ENCODE measurements at regions not wholly inside any gene's neighbourhood (a gene's known extent, or its start where the extent isn't known, plus 50 kb on each side); places are given as distances from the start of the nearest gene placed in this dataset.

DNA sequence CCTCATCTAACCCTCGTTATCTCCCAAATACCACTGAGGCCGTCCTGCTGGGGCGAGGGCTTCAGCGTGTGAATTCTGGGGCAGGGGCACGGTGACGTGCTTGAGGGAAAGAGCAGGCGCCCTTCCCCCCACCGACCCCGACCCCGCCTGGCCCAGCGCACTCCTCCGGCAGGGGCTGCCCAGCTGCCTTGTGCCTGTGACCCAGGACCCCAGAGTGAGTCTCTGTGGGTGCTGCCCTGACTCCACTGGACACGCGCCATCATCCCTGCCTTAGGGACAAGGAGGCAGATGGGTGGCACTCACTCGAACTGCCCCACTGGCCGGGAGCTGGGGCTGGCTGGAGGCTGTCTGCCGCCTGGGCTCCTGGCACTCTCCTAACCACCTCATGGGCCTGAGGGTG lies 136.2 kb upstream of the LPCAT1 start:
- peaks cover 0 to 17% (median 4%) of the 10 kb centered on the region in 4 experiments for H3K27me3 ChIP-seq (replicated peaks in 1 of 4; ENCODE audit: control extremely low read depth in 1 of 4, control insufficient read depth in 3 of 4, insufficient read depth in 4 of 4, low read length in 3 of 4)
- 73% methylated on average over 17 of the region's 17 CpGs for WGBS (ENCODE audit: insufficient coverage)
- no peak overlapping the region for H3K27ac Mint-ChIP-seq
- peaks cover 0 to 3% (median 0%) of the 10 kb centered on the region in 3 donors for H3K9me3 ChIP-seq (ENCODE audit: control extremely low read depth in 1 of 3, control insufficient read depth in 2 of 3, insufficient read depth in 1 of 3, low read length in 2 of 3)
- no peak overlapping the region for H3K9ac ChIP-seq (ENCODE audit: low read length)
- ChIA-PET POLR2A (no interaction called here), CTCF (no interaction called here)
- no peak overlapping the region for H2AFZ ChIP-seq (ENCODE audit: insufficient read depth, low read depth, low read length, poor library complexity, severe bottlenecking)
- DNase-seq (no peak), ATAC-seq (ENCODE audit: low read depth) (no peak)
- intact Hi-C loops (cut with micrococcal nuclease) = no loop called here
- peaks cover 32% of the 10 kb centered on the region for H3K27me3 Mint-ChIP-seq
- no peak overlapping the region for H3K4me2 ChIP-seq (replicated peaks; ENCODE audit: low read depth, low read length, poor library complexity, severe bottlenecking)
- no peaks in the 10 kb centered on the region for H3K9me3 Mint-ChIP-seq (ENCODE audit: insufficient read depth)
- H3K79me2 ChIP-seq (ENCODE audit: control insufficient read depth, insufficient read depth, low read length) = no peaks in the 10 kb centered on the region
- no peaks in the 10 kb centered on the region for H3K36me3 ChIP-seq (replicated peaks in 1 of 2; ENCODE audit: control extremely low read depth in 1 of 2, control insufficient read depth in 1 of 2, extremely low read depth in 1 of 2, insufficient read depth in 2 of 2, low read length in 1 of 2)
- H4K20me1 ChIP-seq (ENCODE audit: control insufficient read depth, insufficient read depth, low read length, poor library complexity, severe bottlenecking) = no peaks in the 10 kb centered on the region
- no peak overlapping the region for H3K4me3 ChIP-seq (ENCODE audit: control extremely low read depth in 1 of 5, extremely low read depth in 1 of 5, insufficient read depth in 1 of 5, low read depth in 2 of 5, low read length in 4 of 5)
- TF ChIP-seq EZH2 (IDR thresholded peaks at IDR 0.05; ENCODE audit: borderline replicate concordance, insufficient read depth, low read depth, low read length, poor library complexity, severe bottlenecking) = no peak
- TF ChIP-seq, protein P1, sequence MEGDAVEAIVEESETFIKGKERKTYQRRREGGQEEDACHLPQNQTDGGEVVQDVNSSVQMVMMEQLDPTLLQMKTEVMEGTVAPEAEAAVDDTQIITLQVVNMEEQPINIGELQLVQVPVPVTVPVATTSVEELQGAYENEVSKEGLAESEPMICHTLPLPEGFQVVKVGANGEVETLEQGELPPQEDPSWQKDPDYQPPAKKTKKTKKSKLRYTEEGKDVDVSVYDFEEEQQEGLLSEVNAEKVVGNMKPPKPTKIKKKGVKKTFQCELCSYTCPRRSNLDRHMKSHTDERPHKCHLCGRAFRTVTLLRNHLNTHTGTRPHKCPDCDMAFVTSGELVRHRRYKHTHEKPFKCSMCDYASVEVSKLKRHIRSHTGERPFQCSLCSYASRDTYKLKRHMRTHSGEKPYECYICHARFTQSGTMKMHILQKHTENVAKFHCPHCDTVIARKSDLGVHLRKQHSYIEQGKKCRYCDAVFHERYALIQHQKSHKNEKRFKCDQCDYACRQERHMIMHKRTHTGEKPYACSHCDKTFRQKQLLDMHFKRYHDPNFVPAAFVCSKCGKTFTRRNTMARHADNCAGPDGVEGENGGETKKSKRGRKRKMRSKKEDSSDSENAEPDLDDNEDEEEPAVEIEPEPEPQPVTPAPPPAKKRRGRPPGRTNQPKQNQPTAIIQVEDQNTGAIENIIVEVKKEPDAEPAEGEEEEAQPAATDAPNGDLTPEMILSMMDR (IDR thresholded peaks at IDR 0.05) = no peak
- no peaks in the 10 kb centered on the region for H3K4me1 ChIP-seq (ENCODE audit: control insufficient read depth in 2 of 2, insufficient read depth in 2 of 2, low read length in 2 of 2)
- no peak overlapping the region for H3K4me3 Mint-ChIP-seq
- peaks cover 2% of the 10 kb centered on the region for H3K4me1 Mint-ChIP-seq
- H3K27ac ChIP-seq (ENCODE audit: low read length in 2 of 2) = no peak overlapping the region

DNA sequence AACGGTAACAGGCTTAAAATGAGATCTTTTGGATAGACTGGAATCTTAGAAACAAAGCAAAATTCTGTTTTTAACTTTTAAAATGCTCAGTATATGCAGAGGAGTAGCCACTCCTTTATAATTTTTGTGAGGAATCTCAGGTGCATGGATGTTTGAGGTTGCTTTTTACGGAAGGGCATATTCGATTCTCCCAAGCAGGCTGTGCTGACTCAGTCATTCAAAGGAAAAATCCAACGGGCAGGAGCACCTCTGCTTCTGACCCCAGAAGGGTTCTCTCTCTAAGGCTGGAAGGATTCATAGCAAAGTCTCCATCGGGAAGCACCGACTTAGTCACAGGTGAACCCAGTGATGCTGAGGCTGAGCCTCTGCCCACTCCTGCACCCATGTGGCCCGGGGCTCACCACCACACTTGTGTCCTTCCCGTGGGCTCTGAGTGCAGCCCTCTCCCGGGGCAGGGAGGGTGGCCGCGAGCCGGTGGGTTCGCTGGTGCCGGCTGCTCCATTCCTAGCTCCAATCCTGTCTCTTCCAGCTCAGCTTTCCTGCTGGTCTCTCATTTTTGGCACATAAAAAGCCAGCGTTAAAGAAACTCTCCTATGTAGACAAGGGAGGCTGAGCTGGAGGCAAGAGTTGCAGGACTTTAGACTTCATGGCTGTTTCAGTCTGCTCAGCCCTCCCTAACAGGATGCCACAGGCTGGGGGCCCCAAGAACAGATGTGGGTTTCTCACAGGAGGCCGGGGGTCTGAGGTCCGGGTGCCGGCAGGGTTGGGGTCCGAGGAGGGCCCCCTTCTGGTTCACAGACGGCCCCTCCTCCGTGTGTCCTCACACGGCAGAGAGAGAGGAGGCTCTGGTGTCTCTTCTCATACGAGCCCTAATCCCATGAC lies 135.6 kb upstream of the LPCAT1 start:
- Histone ChIP-seq H3K9ac (ENCODE audit: low read length) (no peak overlapping the region), H3K4me3 (ENCODE audit: control extremely low read depth in 1 of 5, extremely low read depth in 1 of 5, insufficient read depth in 1 of 5, low read depth in 2 of 5, low read length in 4 of 5) (no peak overlapping the region), H3K4me1 (ENCODE audit: control insufficient read depth in 2 of 2, insufficient read depth in 2 of 2, low read length in 2 of 2) (peaks cover 4% of the 10 kb centered on the region in 2 donors), H2AFZ (ENCODE audit: insufficient read depth, low read depth, low read length, poor library complexity, severe bottlenecking) (no peak overlapping the region), H3K79me2 (ENCODE audit: control insufficient read depth, insufficient read depth, low read length) (no peaks in the 10 kb centered on the region), H4K20me1 (ENCODE audit: control insufficient read depth, insufficient read depth, low read length, poor library complexity, severe bottlenecking) (no peaks in the 10 kb centered on the region), H3K4me2 (replicated peaks; ENCODE audit: low read depth, low read length, poor library complexity, severe bottlenecking) (no peak overlapping the region), H3K36me3 (replicated peaks in 1 of 2; ENCODE audit: control extremely low read depth in 1 of 2, control insufficient read depth in 1 of 2, extremely low read depth in 1 of 2, insufficient read depth in 2 of 2, low read length in 1 of 2) (no peaks in the 10 kb centered on the region), H3K9me3 (ENCODE audit: control extremely low read depth in 1 of 3, control insufficient read depth in 2 of 3, insufficient read depth in 1 of 3, low read length in 2 of 3) (peaks cover 0 to 3% (median 0%) of the 10 kb centered on the region in 3 donors), H3K27ac (ENCODE audit: low read length in 2 of 2) (no peak overlapping the region), H3K27me3 (replicated peaks in 1 of 4; ENCODE audit: control extremely low read depth in 1 of 4, control insufficient read depth in 3 of 4, insufficient read depth in 4 of 4, low read length in 3 of 4) (peaks cover 0 to 14% (median 2%) of the 10 kb centered on the region in 4 experiments)
- TF ChIP-seq EZH2 (IDR thresholded peaks at IDR 0.05; ENCODE audit: borderline replicate concordance, insufficient read depth, low read depth, low read length, poor library complexity, severe bottlenecking) = no peak
- TF ChIP-seq, protein P1 (IDR thresholded peaks at IDR 0.05) = no peak
- CTCF ChIA-PET = no interaction called here
- Mint-ChIP-seq H3K4me3 (no peak overlapping the region), H3K4me1 (peaks cover 8% of the 10 kb centered on the region), H3K27ac (no peak overlapping the region), H3K27me3 (peaks cover 26% of the 10 kb centered on the region), H3K9me3 (ENCODE audit: insufficient read depth) (no peaks in the 10 kb centered on the region)
- no peak for DNase-seq
- intact Hi-C loops (cut with micrococcal nuclease) = no loop called here
- POLR2A ChIA-PET = no interaction called here
- 65% methylated on average over 19 of the region's 23 CpGs for WGBS (ENCODE audit: insufficient coverage)
- no peak for ATAC-seq (ENCODE audit: low read depth)
